Breast epithelium (tissue), 3 donors: ENCODE measurements at regions not wholly inside any gene's neighbourhood (a gene's known extent, or its start where the extent isn't known, plus 50 kb on each side); places are given as distances from the start of the nearest gene placed in this dataset.

Experiments used
- POLR2A ChIP-seq: fragments of 450-650 bp; IDR thresholded peaks from one replicate; pipeline ENCODE4 v1.6.1; 2016; ENCODE audit warnings: antibody characterized with exemption, mild to moderate bottlenecking, moderate library complexity
- POLR2AphosphoS5 ChIP-seq, 3 donors: sonication (generic); formaldehyde crosslinking; IDR thresholded peaks; one replicate each; pipeline ENCODE4 v1.6.1; 2017; ENCODE audit warnings: antibody characterized with exemption in 3 of 3
- TF ChIP-seq, protein P1 (sequence below), 3 donors: fragments of 450-650 bp; IDR thresholded peaks; one replicate each; pipeline ENCODE4 v1.5.1; 2016 to 2017; ENCODE audit warnings: antibody characterized with exemption in 3 of 3, mild to moderate bottlenecking in 3 of 3, moderate library complexity in 3 of 3

DNA sequence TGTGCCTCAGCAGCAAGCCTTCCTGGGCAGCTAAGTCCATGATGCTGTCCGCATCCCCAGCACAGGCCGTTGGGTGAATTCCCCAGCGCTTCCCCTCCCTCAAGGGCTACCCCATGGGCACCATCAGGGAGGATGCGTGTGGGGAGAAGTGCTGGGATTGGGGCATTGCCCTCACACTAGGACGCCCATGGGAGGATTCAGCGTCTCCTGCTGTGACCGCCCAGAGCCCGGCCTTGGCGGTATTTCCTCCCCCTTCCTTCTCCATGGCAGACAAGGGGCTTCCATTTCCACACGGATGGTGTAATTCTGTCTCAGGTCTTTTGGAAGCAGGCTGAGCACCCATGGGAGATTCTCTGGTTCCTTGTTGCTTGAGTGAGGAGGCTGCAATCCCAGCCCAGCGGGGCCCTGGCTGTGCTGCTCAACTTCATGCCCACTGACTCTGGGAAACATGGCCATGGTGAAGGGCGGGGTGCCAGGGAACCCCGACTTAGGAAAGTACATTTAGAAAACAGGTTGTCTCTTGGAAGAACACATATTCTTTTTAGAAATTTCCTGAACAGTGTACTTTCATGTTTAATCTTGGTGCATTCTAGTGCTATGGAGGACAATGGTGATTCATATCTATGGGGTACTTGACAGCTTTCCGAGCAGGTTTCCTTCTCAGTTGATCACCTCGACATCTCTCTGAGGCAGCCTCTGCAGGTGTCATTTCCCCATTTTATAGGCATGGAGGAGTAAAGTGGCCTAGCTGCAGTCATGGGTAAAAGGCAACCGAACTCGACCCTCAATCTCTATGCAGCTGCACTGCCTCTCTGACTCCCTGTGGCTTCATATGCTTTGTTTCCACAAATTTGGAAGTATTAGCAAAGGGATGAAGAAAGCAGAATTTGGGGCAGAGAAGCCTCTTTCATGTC lies 178.2 kb upstream of the CST7 start:
- TF ChIP-seq, protein P1, sequence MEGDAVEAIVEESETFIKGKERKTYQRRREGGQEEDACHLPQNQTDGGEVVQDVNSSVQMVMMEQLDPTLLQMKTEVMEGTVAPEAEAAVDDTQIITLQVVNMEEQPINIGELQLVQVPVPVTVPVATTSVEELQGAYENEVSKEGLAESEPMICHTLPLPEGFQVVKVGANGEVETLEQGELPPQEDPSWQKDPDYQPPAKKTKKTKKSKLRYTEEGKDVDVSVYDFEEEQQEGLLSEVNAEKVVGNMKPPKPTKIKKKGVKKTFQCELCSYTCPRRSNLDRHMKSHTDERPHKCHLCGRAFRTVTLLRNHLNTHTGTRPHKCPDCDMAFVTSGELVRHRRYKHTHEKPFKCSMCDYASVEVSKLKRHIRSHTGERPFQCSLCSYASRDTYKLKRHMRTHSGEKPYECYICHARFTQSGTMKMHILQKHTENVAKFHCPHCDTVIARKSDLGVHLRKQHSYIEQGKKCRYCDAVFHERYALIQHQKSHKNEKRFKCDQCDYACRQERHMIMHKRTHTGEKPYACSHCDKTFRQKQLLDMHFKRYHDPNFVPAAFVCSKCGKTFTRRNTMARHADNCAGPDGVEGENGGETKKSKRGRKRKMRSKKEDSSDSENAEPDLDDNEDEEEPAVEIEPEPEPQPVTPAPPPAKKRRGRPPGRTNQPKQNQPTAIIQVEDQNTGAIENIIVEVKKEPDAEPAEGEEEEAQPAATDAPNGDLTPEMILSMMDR (IDR thresholded peaks at IDR 0.05): no peak
- no peak for TF ChIP-seq POLR2AphosphoS5 (IDR thresholded peaks at IDR 0.05)
- TF ChIP-seq POLR2A: no peak
